Progenitor cell of endocrine pancreas (in vitro differentiated cells): ENCODE measurements at regions not wholly inside any gene's neighbourhood (a gene's known extent, or its start where the extent isn't known, plus 50 kb on each side); places are given as distances from the start of the nearest gene placed in this dataset.

Experiments used
- DNase-seq: peaks from one replicate; pipeline ENCODE4 v3.0.0; 2021; ENCODE audit warnings: low spot score; ENCODE audit not compliant: unreplicated experiment
- H3K27ac Mint-ChIP-seq: 2 replicates; pipeline ENCODE4 v1.8.0; 2021; ENCODE audit warnings: mild to moderate bottlenecking, moderate library complexity, mixed read lengths
- H3K27me3 Mint-ChIP-seq: 2 replicates; pipeline ENCODE4 v1.8.0; 2021; ENCODE audit warnings: mixed read lengths
- H3K36me3 Mint-ChIP-seq: 2 replicates; pipeline ENCODE4 v1.8.0; 2022; ENCODE audit warnings: mixed read lengths; ENCODE audit not compliant: insufficient read depth
- H3K4me1 Mint-ChIP-seq: 2 replicates; pipeline ENCODE4 v1.8.0; 2021; ENCODE audit warnings: low read depth, mixed read lengths
- H3K4me3 Mint-ChIP-seq: 2 replicates; pipeline ENCODE4 v1.8.0; 2021; ENCODE audit warnings: low read depth, mild to moderate bottlenecking, moderate library complexity, mixed read lengths
- H3K9me3 Mint-ChIP-seq: 2 replicates; pipeline ENCODE4 v1.8.0; 2021; ENCODE audit warnings: low read depth, mixed read lengths
- TF ChIP-seq, protein P1 (sequence below): fragments of 200-600 bp; sonication (generic); IDR thresholded peaks from one replicate; pipeline ENCODE4 v1.5.0; 2021; ENCODE audit warnings: antibody characterized with exemption, mild to moderate bottlenecking; ENCODE audit not compliant: unreplicated experiment

DNA sequence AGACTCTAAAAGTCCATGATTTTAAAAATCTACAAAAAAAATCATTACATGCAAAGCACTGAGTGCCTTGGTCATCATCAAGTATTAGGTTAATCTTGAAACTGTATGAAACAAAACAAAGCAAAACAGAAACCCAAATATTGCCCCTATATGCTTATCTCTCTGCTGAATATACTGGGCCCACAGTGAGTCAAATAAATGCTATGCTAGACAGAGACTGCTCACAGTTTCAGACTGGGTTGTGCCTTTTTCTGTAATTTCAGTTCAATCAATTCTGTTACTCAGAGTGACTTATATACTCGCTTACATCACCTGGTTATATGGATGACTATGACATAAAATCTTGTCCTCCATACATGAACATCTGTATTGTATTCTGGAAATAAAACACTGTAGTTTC, 257.1 kb upstream of the ACTRT1 start:
- H3K4me1 Mint-ChIP-seq, result no peaks in the 10 kb centered on the region

DNA sequence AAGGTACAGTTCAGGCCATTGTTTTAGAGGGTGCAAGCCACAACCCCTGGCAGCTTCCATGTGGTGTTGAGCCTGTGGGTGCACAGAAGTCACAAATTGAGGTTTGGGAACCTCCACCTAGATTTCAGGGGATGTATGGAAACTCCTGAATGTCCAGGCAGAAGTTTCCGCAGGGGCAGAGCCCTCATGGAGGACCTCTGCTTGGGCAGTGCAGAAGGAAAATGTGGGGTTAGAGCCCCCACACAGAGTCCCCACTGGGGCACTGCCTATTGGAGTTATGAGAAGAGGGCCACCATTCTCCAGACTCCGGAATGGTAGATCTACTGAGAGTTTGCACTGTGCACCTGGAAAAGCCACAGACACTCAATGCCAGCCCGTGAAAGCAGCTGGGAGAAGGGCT, 242.0 kb upstream of the ACTRT1 start:
- TF ChIP-seq, protein P1, sequence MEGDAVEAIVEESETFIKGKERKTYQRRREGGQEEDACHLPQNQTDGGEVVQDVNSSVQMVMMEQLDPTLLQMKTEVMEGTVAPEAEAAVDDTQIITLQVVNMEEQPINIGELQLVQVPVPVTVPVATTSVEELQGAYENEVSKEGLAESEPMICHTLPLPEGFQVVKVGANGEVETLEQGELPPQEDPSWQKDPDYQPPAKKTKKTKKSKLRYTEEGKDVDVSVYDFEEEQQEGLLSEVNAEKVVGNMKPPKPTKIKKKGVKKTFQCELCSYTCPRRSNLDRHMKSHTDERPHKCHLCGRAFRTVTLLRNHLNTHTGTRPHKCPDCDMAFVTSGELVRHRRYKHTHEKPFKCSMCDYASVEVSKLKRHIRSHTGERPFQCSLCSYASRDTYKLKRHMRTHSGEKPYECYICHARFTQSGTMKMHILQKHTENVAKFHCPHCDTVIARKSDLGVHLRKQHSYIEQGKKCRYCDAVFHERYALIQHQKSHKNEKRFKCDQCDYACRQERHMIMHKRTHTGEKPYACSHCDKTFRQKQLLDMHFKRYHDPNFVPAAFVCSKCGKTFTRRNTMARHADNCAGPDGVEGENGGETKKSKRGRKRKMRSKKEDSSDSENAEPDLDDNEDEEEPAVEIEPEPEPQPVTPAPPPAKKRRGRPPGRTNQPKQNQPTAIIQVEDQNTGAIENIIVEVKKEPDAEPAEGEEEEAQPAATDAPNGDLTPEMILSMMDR, result no peak
- H3K27me3 Mint-ChIP-seq, result no peaks in the 10 kb centered on the region
- no peak overlapping the region for H3K27ac Mint-ChIP-seq
- no peak for DNase-seq
- no peaks in the 10 kb centered on the region for H3K4me1 Mint-ChIP-seq
- H3K4me3 Mint-ChIP-seq, result no peak overlapping the region
- H3K9me3 Mint-ChIP-seq, result peaks cover 30% of the 10 kb centered on the region
- no peaks in the 10 kb centered on the region for H3K36me3 Mint-ChIP-seq

More for the DNA sequence above, 257.1 kb upstream of the ACTRT1 start:
- DNase-seq, result no peak
- TF ChIP-seq, protein P1, result no peak
- H3K27ac Mint-ChIP-seq, result no peak overlapping the region
- H3K9me3 Mint-ChIP-seq, result peaks cover 19% of the 10 kb centered on the region
- no peaks in the 10 kb centered on the region for H3K27me3 Mint-ChIP-seq
- no peak overlapping the region for H3K4me3 Mint-ChIP-seq
- H3K36me3 Mint-ChIP-seq, result no peaks in the 10 kb centered on the region

DNA sequence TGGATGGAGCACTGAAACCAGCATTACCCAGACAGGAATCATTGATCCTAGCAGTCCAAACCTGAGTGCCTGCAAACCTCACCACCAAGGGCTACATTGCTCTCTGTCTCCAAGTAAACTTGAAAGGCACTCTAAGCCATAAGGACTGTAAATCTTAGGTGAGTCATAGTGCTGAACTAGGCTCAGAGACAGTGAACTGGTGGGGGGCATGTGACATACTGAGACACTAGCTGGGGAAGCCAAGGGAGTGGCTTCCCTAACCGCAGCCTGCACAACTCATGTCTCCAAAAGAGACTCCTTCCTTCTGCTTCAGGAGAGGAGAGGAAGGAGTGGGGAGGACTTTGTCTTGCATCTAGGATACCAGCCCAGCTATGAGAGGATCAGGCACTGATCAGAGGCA, 235.5 kb upstream of the ACTRT1 start:
- Mint-ChIP-seq H3K36me3 (no peaks in the 10 kb centered on the region), H3K9me3 (peaks cover 31% of the 10 kb centered on the region), H3K27me3 (no peaks in the 10 kb centered on the region)

DNA sequence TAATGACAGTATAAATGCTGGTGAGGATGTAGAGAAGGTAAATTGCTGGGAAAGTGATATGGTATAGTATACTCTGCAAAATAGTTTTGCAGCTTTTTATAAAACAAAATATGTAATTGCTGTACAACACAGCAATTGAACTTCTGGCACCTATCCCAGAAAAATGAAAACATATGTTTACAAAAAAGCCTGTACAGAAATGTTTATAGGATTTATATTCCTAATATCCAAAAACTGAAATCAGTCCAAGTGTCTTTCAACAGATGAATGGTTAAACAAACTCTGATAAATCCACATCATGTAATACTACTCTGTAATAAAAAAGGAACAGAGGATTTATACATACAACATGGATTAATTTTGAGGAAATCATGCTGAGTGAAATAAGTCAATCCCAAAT, 198.4 kb upstream of the ACTRT1 start:
- Mint-ChIP-seq H3K4me1 (no peaks in the 10 kb centered on the region), H3K27me3 (no peaks in the 10 kb centered on the region), H3K9me3 (peaks cover 26% of the 10 kb centered on the region), H3K36me3 (no peaks in the 10 kb centered on the region), H3K27ac (no peak overlapping the region), H3K4me3 (no peak overlapping the region)
- TF ChIP-seq, protein P1, result no peak
- DNase-seq, result no peak

More for the DNA sequence above, 235.5 kb upstream of the ACTRT1 start:
- Mint-ChIP-seq H3K27ac (no peak overlapping the region), H3K4me1 (no peaks in the 10 kb centered on the region), H3K4me3 (no peak overlapping the region)
- DNase-seq, result no peak
- TF ChIP-seq, protein P1, result no peak

DNA sequence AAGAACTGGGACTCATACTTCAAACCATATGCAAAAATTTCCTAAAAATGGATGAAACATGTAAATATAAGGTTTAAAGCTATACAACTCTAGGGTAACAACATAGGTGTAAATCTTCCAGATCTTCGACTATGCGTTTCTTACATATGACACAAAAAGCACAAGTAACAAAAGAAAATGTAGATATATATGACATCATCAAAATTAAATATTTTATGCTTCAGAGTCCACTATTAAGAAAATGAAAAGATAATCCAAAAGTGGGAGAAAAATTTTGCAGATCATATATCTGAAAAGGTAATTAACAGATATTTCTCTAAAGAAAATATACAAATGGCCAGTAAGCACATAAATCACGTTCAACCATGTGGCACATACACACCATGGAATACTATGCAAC, 164.2 kb upstream of the ACTRT1 start:
- Mint-ChIP-seq H3K36me3 (peaks cover 2% of the 10 kb centered on the region), H3K27me3 (no peaks in the 10 kb centered on the region), H3K27ac (no peak overlapping the region), H3K4me3 (no peak overlapping the region), H3K9me3 (peaks cover 46% of the 10 kb centered on the region), H3K4me1 (no peaks in the 10 kb centered on the region)
- DNase-seq, result no peak
- TF ChIP-seq, protein P1, result no peak
